IPS DF 19.7 (cell line): ENCODE measurements at regions not wholly inside any gene's neighbourhood (a gene's known extent, or its start where the extent isn't known, plus 50 kb on each side); places are given as distances from the start of the nearest gene placed in this dataset.
"Not testable (repeated sequence)": the region's sequence is repeated elsewhere in the genome, so short reads cannot be mapped to it uniquely, and the experiment has no call there.

Experiments used
- DNase-seq: peaks from one replicate; pipeline ENCODE4 v3.0.0-alpha.2; 2013; ENCODE audit warnings: low read depth, low spot score

DNA sequence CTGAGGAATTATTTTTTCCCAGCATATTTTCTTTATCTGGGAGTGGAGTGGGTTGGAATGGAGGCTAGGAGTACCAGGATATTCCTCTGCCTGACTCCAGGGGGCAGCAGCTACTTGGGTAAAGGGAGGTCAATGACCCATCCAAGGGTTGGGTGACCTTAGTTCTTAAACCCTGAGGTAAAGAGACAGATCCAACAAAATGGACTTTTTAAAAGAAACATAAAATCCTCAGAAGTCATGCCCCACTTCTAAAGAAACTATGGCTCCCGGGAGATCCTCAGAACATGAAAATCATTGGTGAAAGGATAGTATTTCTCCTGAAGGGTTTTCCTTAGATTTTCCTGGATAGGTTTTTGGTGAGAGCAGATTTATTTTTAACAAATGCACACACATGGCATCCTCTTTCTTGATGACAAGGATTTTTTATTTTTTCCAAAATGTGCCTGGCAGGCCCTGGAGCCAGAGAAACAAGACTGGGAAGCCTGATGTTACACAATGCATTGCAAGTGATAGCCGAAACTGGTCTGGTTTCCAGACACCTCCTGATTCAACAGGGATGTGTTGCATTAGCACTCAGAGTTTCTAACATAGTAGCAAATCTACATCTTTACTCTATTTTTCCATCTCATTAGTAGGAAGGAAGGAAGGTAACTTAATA is 240.9 kb upstream of the BTBD3 start:
- DNase-seq: no peak

DNA sequence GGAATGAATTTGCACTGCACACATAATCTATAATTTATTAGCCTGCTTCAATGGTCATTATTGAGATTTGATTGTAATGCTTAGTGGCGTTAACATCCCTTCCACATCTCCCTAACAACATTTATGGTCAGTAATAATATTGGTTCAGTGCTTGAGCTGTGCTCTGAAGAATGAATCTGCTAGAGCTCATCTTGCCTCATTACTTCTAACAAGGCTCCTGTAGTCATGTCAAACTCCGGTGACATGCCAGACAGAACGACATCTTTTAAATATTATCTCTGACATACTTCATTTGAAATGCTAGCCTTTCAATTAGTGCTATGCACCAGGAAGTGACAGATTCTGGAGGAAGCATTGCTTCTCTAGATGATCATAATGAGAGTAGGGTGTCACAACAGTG is 240.3 kb upstream of the BTBD3 start:
- no peak for DNase-seq

DNA sequence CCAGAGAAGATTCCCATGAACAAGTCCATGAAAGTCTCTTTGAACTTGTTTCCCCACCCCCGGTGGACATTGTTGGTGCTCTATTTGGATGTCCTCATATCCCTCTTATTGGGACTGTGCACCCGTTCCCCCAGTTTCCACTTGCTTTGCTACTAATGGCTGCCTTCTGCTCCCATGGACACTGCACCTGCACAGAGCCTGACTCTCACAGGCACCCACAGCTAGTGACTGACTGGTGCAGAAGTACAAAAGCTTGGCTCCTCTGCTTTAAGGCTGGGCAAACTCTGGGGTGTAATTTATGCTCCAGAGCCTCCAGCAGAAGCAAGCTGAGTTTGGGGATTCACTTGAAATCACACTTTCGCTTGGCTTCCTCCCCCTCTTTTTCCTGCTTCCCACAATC is 239.9 kb upstream of the BTBD3 start:
- DNase-seq: no peak

DNA sequence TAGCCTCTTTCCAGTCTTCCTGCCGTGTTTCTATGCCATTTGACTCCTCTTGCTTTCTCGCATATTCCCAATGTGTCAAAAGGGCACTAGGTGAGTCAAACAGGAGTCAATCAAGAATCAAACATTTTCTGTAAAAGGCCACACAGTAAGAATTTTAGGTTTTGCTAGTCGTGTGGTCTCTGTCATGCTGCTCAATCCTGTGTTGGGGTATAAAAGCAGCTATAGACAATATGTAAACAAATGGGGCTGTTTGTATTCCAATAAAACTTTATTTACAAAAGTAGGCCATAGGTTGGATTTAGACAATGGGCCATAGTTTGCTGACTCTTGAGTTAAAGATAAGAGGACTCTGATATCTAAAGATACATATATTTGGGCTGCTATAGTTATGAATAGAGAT is 235.4 kb upstream of the BTBD3 start:
- DNase-seq: no peak

DNA sequence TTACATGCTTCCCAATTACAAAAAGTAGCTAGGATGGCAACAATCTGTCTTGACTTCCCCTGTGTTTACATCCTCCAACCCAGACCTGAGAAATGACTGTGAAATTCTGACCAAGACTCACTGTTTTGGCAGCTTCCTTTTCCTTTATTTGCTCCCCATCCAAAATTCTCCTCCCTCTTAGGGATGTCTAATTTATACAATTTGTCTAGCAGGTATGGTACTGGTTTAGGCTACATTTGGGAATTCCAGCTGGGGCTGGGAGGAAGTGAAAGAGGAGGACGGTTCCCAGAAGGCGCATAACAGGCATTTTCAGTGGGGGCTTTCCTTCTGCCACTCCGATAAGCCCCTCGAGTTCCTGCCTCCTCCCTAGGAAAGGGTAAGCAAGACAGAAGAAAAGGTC is 231.5 kb upstream of the BTBD3 start:
- DNase-seq: no peak

DNA sequence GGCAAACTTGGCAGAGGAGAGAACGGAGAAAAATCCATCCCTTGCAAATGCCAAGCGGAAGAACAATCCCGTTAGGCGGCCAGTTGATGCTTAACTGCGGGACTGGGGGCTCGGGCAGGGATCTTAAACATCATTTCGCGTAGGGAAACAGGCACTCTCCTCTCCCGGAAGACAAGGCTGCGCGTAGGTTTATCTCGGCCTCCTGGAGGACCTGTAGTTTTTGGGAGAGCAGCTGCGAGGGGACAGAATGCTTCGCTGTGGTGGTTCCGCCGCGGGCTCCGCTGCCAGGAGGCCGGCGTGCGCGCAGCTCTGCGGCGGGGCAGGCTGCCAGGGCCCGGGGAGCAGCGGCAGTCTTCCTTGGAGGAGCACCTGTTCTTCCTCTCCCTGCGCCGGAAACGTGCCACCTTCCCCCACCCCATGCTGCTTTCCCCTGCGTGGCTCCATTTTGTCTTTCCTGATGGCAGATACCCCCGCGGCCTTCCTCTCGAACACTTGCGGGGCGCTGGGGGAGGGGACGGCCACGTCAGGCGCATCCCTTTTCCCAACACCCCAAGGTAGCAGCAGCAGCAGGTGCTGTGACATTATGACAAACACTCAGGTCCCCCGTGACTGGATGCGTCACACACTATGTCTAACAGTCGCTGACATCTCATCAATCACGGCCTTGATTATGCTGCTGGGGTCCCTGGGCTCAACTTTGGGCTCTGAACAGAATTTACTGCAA is 230.7 kb upstream of the BTBD3 start:
- DNase-seq: no peak

DNA sequence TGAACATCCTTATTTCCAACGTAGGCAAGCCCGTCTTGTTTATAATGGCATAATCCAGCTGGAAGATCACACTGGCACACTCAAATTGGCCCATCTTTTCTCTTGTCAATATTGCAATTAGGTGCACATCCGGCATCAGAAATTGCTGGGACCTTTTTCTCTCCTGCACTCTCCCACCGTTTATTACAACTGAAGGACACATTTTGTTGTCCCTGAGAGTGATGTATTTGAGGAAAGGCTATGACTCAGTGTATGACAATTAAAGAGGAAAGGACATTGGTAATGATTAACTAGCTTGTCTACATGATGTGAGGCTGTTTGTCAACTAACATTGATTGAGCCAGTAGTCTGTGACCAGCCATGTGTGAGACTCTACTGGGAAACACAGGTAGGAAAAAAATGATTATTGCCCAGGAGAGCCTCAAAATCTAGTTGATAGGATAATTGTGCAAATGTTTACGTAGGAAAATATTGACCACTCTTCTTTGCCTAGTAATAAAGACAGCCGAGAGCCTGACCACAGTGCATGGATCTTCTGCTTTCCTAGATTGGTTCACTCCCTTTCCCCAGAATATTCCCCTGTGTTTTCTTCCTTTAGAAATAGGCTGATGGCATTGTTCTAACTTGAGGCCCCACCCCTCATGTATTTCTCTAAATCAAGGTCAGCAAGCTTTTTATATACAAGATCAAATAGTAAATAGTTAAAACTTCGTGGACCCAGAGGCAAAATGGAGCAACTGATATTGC is 230.0 kb upstream of the BTBD3 start:
- no peak for DNase-seq

DNA sequence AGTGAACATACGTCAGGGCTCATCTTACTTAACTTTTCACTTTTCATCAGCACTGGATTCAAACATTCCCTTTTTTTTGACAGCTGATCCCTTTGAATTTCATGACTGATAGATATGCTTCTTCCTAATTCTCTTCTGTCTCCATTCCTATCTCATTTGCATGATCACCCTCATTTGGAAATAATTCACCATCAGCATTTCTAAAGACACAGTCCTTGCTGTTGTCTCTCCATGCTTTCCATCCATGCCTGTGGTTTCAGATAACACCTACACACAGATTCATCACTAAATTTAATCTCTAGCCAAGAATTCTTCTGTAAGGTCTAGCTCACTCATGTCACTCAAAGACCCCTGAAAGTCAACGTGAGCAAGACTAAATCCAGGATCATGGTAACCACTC is 228.4 kb upstream of the BTBD3 start:
- DNase-seq: no peak

DNA sequence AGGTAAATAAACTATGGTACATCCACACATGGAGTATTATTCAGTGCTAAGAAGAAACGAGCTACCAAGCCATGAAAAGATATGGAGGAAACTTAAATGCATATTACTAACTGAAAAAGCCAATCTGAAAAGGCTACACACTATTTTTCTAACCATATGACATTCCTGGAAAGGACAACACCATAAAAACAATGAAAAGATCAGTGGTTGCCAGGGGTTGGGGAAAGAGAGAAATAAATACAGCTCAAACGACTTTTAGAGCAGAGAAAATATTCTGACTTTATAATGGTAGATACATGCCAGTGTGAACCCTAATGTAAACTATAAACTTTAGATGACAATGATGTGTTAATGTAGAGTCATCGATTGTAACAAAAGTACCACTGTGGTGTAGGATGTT is 225.9 kb upstream of the BTBD3 start:
- no peak for DNase-seq

DNA sequence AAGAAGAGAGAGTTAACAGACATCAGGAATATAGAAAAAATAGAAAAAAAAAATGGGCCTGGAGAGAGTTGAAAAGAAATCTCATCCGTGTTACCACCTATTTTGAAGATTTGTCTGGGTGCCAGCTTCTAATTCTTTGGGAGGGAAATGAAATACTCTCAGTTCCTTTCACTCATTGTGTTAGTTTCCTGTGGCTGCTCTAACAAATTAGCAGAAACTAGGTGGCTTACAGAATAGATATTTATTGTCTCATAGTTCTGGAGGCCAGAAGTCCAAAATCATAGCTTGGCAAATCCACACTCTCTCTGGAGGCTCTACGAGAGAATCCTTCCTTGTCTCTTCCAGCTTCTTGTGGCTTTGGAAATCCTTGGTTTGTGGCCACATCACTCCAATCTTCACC is 225.1 kb upstream of the BTBD3 start:
- no peak for DNase-seq

DNA sequence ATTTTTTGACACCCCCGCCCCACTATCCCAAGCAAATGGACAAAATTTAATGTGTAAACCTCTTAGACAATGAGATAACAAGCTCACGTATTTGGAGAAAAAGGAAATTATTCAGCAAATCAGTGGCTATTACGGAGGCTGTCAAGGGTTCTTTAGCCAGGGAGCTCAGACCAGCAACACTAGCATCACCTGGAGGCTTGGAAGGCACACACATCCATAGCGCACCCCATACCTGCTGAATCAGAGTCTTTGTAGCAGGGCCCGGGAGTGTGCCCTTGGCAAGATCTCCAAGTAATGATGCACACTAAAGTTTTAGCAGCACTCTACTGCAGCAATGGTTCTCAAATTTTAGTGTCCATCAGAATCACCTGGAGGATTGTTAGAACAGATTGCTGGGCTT is 223.2 kb upstream of the BTBD3 start:
- DNase-seq: no peak

DNA sequence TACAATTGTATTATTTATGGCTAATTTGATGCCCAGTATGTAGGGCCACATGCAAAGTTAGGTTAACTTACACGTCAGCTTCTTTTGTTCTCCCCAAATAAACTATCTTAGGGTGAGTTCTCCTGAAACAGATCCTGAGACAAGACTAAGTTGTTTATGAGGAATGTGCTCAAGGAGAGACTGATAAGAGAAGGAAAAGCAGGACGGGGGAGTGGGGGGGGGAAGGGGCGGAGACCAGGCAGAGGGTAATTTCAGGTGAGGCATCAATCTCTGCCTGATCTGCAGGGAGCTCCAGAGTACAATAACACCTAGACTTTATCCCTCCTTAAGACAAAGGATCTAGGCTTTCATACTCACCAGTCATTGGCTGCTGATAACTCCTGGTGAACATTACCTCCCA is 220.6 kb upstream of the BTBD3 start:
- DNase-seq: no peak

DNA sequence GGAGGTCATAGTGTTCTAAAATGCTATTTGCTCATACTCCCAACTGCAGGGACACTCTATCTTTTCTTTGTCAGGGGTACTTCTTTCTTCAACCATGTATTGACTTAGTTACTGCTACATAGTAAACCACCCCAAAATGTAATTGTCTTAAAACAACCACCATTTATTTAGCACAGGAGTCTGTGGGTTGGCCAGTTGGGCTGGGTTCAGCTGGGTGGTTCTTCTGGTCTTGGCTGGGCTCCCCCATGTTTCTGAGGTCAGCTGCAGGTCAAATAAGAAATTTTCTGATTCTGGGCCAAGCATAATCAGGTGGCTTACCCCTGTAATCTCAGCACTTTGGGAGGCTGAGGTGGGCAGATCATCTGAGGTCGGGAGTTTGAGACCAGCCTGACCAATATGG is 220.0 kb upstream of the BTBD3 start:
- no peak for DNase-seq

DNA sequence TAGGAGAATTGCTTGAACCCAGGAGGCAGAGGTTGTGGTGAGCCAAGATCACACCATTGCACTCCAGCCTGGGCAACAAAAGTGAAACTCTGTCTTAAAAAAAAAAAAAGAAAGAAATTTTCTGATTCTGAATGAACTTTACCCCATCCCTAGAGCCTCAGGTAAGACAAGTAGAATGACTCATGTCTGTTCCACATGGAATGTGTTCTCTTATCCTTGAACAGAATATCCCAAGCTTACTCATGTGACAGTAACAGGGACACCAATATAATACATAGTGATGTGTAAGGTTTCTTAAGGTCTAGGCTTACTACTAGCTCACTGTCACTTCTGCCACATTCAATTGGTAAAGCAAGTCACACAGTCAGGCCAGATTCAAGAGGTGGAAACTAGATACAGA is 219.6 kb upstream of the BTBD3 start:
- DNase-seq: no peak

DNA sequence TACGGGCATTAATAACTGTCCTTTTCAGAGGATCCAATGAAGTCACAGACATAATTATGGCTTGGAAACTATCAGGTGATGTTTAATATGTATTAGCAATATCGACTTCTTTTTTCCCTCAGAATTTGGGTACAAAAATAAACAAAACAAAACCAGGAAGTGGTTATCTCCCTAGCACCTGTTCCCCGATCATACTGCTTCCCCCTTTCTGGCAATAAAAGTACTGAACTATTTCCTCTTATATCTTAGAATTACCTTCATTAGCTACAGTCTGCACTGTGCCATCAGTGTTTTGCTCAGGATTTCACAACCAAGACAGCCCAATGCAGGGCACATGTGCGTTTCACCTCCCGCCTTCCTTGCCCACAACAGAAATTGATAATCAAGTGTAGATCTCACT is 216.9 kb upstream of the BTBD3 start:
- DNase-seq: no peak

DNA sequence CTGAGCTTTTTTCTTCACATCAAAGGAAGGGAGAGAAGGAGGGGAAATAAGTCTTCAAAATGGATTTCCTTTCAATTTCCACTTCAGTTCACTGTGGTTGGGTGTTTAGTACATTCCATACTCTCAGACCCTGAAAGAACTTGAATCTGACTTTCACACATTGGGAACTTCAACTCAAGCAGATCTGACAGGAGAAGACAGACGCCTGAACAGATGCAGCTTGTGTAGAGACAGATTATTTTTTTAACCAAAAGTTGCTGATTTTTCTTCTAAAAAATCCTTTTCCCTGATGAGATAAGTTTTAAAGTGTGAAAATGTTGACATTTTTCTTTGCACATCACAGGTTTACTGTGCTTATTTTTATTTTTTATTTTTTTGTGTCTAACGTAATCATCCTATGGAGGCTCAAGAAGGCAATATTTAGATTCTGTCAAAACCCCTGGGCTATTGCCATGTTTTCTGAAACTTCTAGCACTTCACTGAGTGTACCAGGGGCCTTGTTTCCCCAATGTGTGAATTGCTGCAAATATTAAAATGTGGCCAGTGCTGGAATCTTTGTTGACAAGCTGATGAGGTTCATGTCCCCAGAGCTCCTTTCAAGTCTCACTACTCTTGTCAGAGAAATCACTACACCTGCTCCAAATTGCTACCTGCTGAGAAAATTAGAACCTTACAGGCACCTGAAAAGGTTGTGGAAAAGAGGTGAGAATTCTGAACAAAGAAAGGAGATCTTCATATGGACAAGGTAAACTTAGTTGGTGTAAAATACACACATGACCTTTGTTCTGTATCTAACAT is 214.8 kb upstream of the BTBD3 start:
- DNase-seq: no peak

DNA sequence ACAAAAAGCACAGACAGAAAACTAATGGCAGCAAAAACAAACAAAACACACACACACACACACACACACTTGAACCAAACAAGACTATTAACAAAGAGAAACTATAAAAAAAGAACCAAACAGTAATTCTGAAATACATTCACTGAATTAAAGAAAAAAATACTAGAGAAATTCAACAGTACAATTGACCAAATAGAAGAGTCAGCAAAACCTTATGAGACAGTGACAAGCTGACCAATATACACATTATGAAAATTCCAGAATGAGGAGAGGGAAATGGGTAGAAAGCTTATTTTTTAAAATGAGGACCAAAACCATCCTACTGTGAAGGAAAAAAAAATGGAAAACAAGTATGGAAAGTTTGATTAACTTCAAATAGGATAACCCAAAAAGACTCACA is 212.2 kb upstream of the BTBD3 start:
- DNase-seq: no peak

DNA sequence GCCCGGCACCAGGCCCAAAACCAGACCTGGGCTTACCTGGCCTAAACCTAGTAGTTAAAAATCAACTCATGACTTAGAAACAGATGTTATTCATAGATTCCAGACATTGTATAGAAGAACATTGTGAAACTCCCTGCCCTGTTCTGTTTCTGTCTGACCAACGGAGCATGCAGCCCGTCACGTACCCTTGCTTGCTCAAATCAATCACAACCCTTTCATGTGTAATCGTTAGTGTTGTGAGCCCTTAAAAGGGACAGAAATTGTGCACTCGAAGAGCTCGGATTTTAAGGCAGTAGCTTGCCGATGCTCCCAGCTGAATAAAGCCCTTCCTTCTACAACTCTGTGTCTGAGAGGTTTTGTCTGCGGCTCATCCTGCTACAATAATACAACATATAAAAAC is 209.5 kb upstream of the BTBD3 start:
- not testable (repeated sequence) for DNase-seq

DNA sequence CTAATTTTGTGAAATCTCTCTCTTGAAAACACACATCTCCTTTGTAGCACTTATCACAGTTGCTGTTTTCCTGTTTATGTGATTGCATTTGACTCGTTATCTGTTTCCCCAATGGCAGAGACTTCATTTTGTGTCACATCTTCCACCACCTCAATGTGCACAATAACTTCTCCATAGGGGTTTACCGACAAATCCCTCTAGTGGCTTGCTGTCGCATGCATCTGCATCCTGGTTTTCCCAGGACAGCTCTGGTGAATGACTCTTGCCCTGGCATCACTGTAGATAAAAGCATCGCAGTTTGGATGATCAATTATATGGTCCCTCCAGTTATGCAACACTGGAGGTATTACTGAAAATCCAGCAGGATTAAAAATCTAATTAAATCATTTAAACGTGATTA is 206.5 kb upstream of the BTBD3 start:
- DNase-seq: no peak

DNA sequence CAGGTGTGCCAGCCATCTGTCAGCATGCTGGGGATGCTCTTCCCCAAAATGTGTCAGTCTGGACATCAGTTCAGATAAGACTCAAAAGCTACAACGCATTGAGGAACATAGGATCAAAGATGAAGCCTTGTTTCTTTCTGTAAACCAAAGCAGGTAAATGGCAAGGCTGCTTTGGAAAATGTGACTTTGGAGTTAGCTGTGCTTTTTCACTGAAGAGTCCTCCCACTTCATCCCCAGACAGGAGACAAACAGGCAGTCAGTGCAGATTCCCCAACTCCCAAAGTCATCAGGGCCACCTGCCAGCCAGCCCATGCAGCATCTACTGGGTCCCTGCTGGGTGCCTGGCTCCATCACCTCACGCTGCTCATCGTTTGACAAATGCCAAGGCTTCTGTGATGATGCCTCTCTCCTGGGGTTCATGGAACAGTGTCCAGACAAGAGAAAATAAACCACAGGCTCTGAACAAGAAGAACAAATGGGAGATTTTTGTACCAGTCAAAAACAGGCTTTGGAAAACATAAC is 205.0 kb upstream of the BTBD3 start:
- DNase-seq: no peak

DNA sequence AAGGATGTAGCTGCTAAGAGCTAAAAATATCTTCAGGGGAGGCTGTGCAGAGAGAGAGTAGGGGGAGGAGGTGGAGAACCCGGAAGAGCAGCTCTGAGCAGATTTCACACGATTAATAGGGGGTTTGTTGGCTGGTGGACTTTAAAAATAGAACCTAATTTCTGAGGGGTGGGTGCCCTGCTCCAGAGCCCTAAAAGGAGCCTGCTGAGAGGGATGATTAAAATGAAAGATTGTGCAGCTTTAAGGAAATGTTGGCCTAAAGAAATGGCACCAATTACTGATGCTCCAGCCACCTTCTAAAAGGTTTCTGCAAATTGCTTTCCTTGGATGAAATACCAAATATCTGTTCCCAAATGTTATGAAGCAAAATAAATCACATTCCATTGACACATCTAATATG is 202.8 kb upstream of the BTBD3 start:
- no peak for DNase-seq
